Erythroblast (primary cell): ENCODE measurements at regions not wholly inside any gene's neighbourhood (a gene's known extent, or its start where the extent isn't known, plus 50 kb on each side); places are given as distances from the start of the nearest gene placed in this dataset.

ENCODE experiments used
- GATA1 ChIP-seq: IDR thresholded peaks from 2 replicates; pipeline ENCODE4 v1.6.1; 2011; ENCODE audit warnings: low read depth, mild to moderate bottlenecking, control low read depth, low read length, moderate library complexity
- POLR2A ChIP-seq: IDR thresholded peaks from 2 replicates; pipeline ENCODE4 v1.6.1; 2011; ENCODE audit warnings: mild to moderate bottlenecking, low read length

GRCh38 chr14:22231018-22231417, 358.0 kb downstream of the DAD1 start:
- TF ChIP-seq POLR2A (no peak), GATA1 (no peak)
